Choroid plexus epithelial cell (primary cell): ENCODE measurements at regions not wholly inside any gene's neighbourhood (a gene's known extent, or its start where the extent isn't known, plus 50 kb on each side); places are given as distances from the start of the nearest gene placed in this dataset.

Experiments
- DNase-seq: peaks from one replicate; pipeline ENCODE4 v3.0.0-alpha.2; 2010; ENCODE audit warnings: low read depth
- H3K4me3 ChIP-seq: 2 replicates; pipeline ENCODE4 v1.5.1; 2011; ENCODE audit warnings: low read depth, mild to moderate bottlenecking, control low read depth, low read length, moderate library complexity
- TF ChIP-seq, protein P1 (sequence below): conservative IDR thresholded peaks from 2 replicates; pipeline ENCODE4 v1.5.1; 2011; ENCODE audit warnings: low read depth, mild to moderate bottlenecking, control low read depth, inconsistent platforms, low read length, moderate library complexity

DNA sequence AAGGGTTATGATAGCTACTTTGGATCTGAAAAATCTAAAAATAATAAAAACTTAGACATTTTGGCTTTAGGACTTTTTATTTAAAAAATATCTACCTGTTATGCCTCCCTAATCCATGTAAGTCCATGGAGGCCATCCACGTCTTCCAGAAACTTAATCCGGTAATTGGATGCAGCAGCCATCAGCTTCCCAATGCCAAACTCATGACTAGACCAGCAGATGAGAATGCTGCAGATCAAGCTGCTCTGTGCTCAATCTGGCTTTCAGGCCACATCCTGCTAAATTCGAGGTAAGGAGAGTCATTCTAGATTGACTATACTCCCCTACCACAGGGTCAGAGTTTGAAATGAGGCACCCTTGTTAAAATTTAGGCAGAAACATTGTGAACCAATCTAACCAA lies 168.5 kb upstream of the TCERG1L start:
- no peak overlapping the region for H3K4me3 ChIP-seq
- DNase-seq, result no peak
- TF ChIP-seq, protein P1, sequence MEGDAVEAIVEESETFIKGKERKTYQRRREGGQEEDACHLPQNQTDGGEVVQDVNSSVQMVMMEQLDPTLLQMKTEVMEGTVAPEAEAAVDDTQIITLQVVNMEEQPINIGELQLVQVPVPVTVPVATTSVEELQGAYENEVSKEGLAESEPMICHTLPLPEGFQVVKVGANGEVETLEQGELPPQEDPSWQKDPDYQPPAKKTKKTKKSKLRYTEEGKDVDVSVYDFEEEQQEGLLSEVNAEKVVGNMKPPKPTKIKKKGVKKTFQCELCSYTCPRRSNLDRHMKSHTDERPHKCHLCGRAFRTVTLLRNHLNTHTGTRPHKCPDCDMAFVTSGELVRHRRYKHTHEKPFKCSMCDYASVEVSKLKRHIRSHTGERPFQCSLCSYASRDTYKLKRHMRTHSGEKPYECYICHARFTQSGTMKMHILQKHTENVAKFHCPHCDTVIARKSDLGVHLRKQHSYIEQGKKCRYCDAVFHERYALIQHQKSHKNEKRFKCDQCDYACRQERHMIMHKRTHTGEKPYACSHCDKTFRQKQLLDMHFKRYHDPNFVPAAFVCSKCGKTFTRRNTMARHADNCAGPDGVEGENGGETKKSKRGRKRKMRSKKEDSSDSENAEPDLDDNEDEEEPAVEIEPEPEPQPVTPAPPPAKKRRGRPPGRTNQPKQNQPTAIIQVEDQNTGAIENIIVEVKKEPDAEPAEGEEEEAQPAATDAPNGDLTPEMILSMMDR, result no peak

DNA sequence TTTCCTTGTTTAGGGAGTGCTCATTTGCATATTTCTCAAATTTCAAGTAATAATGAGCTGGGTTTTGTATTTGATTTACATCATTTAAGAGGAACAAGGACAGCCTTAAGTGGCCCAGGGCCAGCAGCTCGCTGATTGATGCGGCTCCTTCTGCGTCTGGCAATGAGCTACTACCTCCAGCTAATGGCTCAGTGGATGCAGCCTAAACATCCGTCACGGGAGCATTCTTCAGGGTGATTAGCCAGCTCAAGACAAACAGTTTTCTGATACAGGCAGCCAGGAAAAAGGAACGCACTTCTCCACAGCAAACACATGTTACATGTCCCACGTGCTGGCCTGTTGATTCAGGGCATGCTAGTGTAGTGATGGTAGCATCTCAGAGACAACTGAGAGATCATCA lies 169.3 kb upstream of the TCERG1L start:
- H3K4me3 ChIP-seq, result no peak overlapping the region
- TF ChIP-seq, protein P1, result no peak
- DNase-seq, result no peak

DNA sequence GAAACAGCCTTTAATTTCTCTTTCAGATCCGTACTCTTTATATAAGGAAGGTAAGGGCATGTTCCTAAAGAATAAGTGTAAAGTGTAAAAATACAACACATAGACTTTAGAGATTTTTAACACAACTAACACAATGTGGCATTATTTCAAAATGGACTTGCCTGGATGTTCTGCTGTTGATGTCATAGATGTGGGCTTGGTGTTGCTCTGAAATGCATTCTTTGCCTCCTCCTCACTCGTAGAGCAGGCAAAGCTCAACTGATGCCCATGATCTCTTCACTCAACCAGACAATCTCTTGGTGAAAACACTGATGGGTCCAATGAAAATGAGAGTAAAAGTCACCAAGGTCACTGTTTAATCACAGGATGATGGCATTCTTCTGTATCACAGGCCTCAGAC lies 174.2 kb upstream of the TCERG1L start:
- TF ChIP-seq, protein P1, result no peak
- H3K4me3 ChIP-seq, result no peak overlapping the region
- DNase-seq, result no peak

DNA sequence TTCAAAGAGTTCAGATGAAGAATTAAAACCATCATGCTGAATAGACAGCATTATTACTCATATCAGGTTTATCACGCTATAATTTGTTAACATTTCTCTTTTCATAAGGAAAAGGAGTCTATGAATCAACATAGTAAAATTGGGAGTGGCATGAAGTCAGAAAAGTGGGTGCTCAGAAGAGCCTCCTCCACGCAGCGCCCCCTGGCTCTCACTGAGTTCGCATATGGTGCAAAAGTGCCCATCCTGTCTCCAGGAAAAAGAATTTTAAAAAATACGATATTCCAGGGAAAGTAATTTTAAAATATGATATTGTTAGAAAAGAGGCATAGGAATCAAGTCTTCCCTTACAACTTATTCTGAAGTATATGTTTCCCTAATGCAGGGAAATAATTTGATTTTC lies 176.3 kb upstream of the TCERG1L start:
- TF ChIP-seq, protein P1, result no peak
- no peak overlapping the region for H3K4me3 ChIP-seq
- no peak for DNase-seq

DNA sequence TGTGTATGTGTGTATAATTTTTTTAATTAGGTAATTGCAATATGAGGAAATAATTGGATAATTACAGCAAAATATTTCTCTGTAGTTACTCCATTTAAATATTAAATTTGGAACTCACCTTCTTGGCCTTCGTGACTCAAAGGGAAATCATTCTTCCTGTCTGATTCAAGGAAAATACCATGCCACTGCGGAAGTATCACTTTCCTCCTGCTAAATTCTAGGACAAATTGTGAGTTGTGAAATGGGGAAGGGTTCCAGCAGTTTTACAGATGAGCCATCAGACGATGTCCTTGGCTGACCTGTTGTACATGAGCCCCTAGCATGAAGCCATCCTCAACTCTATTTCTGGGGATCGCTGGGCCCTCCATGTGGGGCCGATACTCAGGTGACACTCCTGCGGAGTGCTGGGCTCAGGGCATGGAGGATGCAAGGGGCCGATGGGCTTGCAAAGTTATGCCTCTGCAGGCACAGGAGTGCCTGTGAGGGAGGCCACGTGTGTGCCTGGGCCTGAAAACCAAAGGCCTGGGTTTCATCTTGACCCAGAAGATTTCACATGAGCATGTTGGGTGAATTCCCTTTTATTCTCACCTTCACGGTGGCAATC lies 179.6 kb upstream of the TCERG1L start:
- no peak overlapping the region for H3K4me3 ChIP-seq
- DNase-seq, result no peak
- TF ChIP-seq, protein P1, result no peak

DNA sequence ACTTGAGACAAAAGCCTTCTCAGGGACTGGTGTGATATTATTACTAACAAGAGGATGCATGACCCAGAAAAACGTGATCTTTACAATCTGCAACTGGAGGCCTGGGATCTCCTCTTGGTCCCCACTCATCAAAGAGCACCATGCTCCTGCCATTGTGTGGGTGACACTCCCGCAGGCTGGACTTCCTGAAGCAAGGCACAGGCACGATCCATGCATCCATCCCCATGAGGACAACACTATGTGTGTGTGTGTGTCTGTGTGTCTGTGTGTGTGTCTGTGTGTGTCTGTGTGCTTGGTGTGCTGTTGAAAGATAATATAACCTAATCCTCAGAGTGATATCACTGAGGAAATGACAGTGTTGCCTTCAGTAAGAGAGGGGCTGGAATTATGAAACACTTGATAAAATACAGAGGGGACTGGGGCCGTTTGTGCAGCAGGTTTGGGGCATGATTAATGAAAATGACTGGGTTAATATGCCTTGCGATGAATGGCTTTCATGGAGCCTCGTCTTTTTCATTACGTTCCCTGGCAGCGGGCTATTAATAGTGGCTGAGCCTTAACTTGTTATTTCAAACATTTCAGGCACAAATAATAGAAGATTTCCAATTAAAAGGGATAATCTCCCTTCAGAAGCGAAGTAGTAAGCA lies 180.8 kb upstream of the TCERG1L start:
- TF ChIP-seq, protein P1, result no peak
- H3K4me3 ChIP-seq, result no peak overlapping the region
- DNase-seq, result no peak

DNA sequence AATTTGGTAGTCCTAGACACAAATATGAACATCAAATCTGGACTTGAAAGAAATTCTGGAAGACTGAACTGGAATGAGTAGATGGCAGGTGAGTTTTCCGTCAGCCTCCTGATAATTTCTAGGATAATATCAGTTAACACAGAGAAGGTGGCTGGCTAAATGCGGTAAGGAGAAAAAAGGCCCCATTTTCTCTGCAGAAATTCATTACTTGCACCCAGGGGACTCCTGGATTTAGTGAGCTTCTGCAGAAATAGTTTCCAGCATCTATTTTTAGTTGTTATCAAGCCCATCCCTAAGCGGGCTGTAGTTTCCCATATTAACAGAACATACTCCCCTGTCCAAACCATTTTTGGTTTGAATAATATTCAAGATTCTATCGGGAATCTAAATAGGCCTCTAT lies 181.9 kb upstream of the TCERG1L start:
- no peak for DNase-seq
- no peak overlapping the region for H3K4me3 ChIP-seq
- TF ChIP-seq, protein P1, result no peak
